H9 (cell line): ENCODE measurements at regions not wholly inside any gene's neighbourhood (a gene's known extent, or its start where the extent isn't known, plus 50 kb on each side); places are given as distances from the start of the nearest gene placed in this dataset.

Experiments
- DNase-seq: peaks from one replicate; pipeline ENCODE4 v3.0.0-alpha.2; 2017
- H2AFZ ChIP-seq: one replicate; pipeline ENCODE4 v1.6.1; 2013; ENCODE audit warnings: mild to moderate bottlenecking, low read length, control low read depth, moderate library complexity
- H2AK5ac ChIP-seq: 2 replicates; pipeline ENCODE4 v1.6.1; 2013; ENCODE audit warnings: low read length, control low read depth, mixed read lengths; ENCODE audit not compliant: insufficient read length
- H2BK120ac ChIP-seq: one replicate; pipeline ENCODE4 v1.6.1; 2013; ENCODE audit warnings: low read depth, mild to moderate bottlenecking, low read length, control low read depth, inconsistent platforms; ENCODE audit not compliant: poor library complexity, severe bottlenecking
- H2BK12ac ChIP-seq: 2 replicates; pipeline ENCODE4 v1.6.1; 2013; ENCODE audit warnings: low read length, control low read depth, mixed read lengths, low read depth; ENCODE audit not compliant: insufficient read length
- H2BK15ac ChIP-seq: 2 replicates; pipeline ENCODE4 v1.6.1; 2013; ENCODE audit warnings: low read depth, low read length, control low read depth
- H2BK20ac ChIP-seq: one replicate; pipeline ENCODE4 v1.6.1; 2013; ENCODE audit warnings: low read depth, mild to moderate bottlenecking, low read length, control low read depth, inconsistent platforms; ENCODE audit not compliant: poor library complexity, severe bottlenecking
- H2BK5ac ChIP-seq: 2 replicates; pipeline ENCODE4 v1.6.1; 2013; ENCODE audit warnings: low read length, control low read depth, mixed read lengths; ENCODE audit not compliant: insufficient read length
- H3K14ac ChIP-seq: 2 replicates; pipeline ENCODE4 v1.6.1; 2013; ENCODE audit warnings: low read length, control low read depth; ENCODE audit not compliant: insufficient read depth
- H3K18ac ChIP-seq: 2 replicates; pipeline ENCODE4 v1.6.1; 2013; ENCODE audit warnings: low read depth, mild to moderate bottlenecking, mixed read lengths, low read length, control low read depth; ENCODE audit not compliant: insufficient read length
- H3K23ac ChIP-seq: 2 replicates; pipeline ENCODE4 v1.6.1; 2013; ENCODE audit warnings: low read length, control low read depth, mixed read lengths, low read depth; ENCODE audit not compliant: insufficient read length
- H3K23me2 ChIP-seq: 2 replicates; pipeline ENCODE4 v1.6.1; 2013; ENCODE audit warnings: low read depth, mild to moderate bottlenecking, mixed read lengths, low read length, control low read depth; ENCODE audit not compliant: insufficient read length, poor library complexity, severe bottlenecking
- H3K27ac ChIP-seq: 2 replicates; pipeline ENCODE4 v1.5.1; 2013; ENCODE audit warnings: low read length, control low read depth, mixed read lengths, low read depth; ENCODE audit not compliant: insufficient read length
- H3K27me3 ChIP-seq: 2 replicates; pipeline ENCODE4 v1.6.1; 2013; ENCODE audit warnings: low read length, control low read depth, inconsistent platforms; ENCODE audit not compliant: insufficient read depth
- H3K4ac ChIP-seq: 2 replicates; pipeline ENCODE4 v1.6.1; 2013; ENCODE audit warnings: low read depth, mild to moderate bottlenecking, control low read depth, inconsistent platforms, low read length, moderate library complexity
- H3K4me1 ChIP-seq: 2 replicates; pipeline ENCODE4 v1.6.1; 2013; ENCODE audit warnings: low read length, control low read depth, inconsistent platforms; ENCODE audit not compliant: insufficient read depth
- H3K4me2 ChIP-seq: 2 replicates; pipeline ENCODE4 v1.6.1; 2013; ENCODE audit warnings: low read length, control low read depth, mixed read lengths; ENCODE audit not compliant: insufficient read length, insufficient read depth
- H3K56ac ChIP-seq: 2 replicates; pipeline ENCODE4 v1.6.1; 2013; ENCODE audit warnings: low read depth, mild to moderate bottlenecking, mixed read lengths, low read length, control low read depth; ENCODE audit not compliant: insufficient read length
- H3K79me1 ChIP-seq: 2 replicates; pipeline ENCODE4 v1.6.1; 2013; ENCODE audit warnings: low read depth, mild to moderate bottlenecking, moderate library complexity, low read length, control low read depth, inconsistent platforms; ENCODE audit not compliant: insufficient read depth, poor library complexity, severe bottlenecking
- H3K79me2 ChIP-seq: 2 replicates; pipeline ENCODE4 v1.6.1; 2013; ENCODE audit warnings: low read length, control low read depth, inconsistent platforms; ENCODE audit not compliant: insufficient read depth
- H3K9ac ChIP-seq: 2 replicates; pipeline ENCODE4 v1.6.1; 2013; ENCODE audit warnings: low read length, control low read depth, mixed read lengths; ENCODE audit not compliant: insufficient read length; ENCODE audit errors: extremely low read depth
- H3K9me3 ChIP-seq: one replicate; pipeline ENCODE4 v1.6.1; 2013; ENCODE audit warnings: low read depth, low read length, inconsistent platforms; ENCODE audit not compliant: control insufficient read depth
- H3T11ph ChIP-seq: one replicate; pipeline ENCODE4 v1.6.1; 2013; ENCODE audit warnings: mild to moderate bottlenecking, low read length, control low read depth, inconsistent platforms
- H4K20me1 ChIP-seq: one replicate; pipeline ENCODE4 v1.6.1; 2013; ENCODE audit not compliant: control insufficient read depth, insufficient read length, insufficient read depth
- H4K5ac ChIP-seq: 2 replicates; pipeline ENCODE4 v1.6.1; 2013; ENCODE audit warnings: low read depth, mild to moderate bottlenecking, mixed read lengths, low read length, control low read depth; ENCODE audit not compliant: insufficient read length
- H4K8ac ChIP-seq: replicated peaks from 2 replicates; pipeline ENCODE4 v1.6.1; 2013; ENCODE audit warnings: low read length, control low read depth, mixed read lengths, low read depth; ENCODE audit not compliant: insufficient read length
- H4K91ac ChIP-seq: 2 replicates; pipeline ENCODE4 v1.6.1; 2013; ENCODE audit warnings: low read depth, mild to moderate bottlenecking, moderate library complexity, mixed read lengths, low read length, control low read depth; ENCODE audit not compliant: insufficient read length
- H3K27ac Mint-ChIP-seq, 3 experiments: 2 replicates in 2 of 3; 3 replicates in 1 of 3; pipeline ENCODE4 v1.8.0; 2020 to 2021; ENCODE audit warnings: mixed read lengths in 3 of 3, mild to moderate bottlenecking in 1 of 3, moderate library complexity in 1 of 3
- H3K27me3 Mint-ChIP-seq: 2 replicates; pipeline ENCODE4 v1.8.0; 2021; ENCODE audit warnings: low read depth, mild to moderate bottlenecking, moderate library complexity, mixed read lengths
- H3K36me3 Mint-ChIP-seq, 3 experiments: 2 replicates in 2 of 3; 3 replicates in 1 of 3; pipeline ENCODE4 v1.8.0; 2020 to 2021; ENCODE audit warnings: low read depth in 3 of 3, mixed read lengths in 3 of 3; ENCODE audit not compliant: insufficient read depth in 1 of 3
- H3K4me1 Mint-ChIP-seq, 2 experiments: 2 replicates each; pipeline ENCODE4 v1.8.0; 2020; ENCODE audit warnings: mixed read lengths in 2 of 2
- H3K4me3 Mint-ChIP-seq, 2 experiments: 2 replicates in 1 of 2; 3 replicates in 1 of 2; pipeline ENCODE4 v1.8.0; 2020 to 2021; ENCODE audit warnings: mild to moderate bottlenecking in 2 of 2, mixed read lengths in 2 of 2, moderate library complexity in 1 of 2
- H3K9me3 Mint-ChIP-seq, 2 experiments: 2 replicates in 1 of 2; 3 replicates in 1 of 2; pipeline ENCODE4 v1.8.0; 2020; ENCODE audit warnings: mild to moderate bottlenecking in 2 of 2, mixed read lengths in 2 of 2, moderate library complexity in 1 of 2
- CTCF ChIP-seq: fragments of 200-600 bp; sonication (generic); conservative IDR thresholded peaks from 3 replicates; pipeline ENCODE4 v1.8.0; 2021; ENCODE audit warnings: antibody characterized with exemption, mild to moderate bottlenecking

- H3K23me2 ChIP-seq, result no peaks in the 10 kb centered on the region
- no peaks in the 10 kb centered on the region for H3K27me3 ChIP-seq
- no peaks in the 10 kb centered on the region for H3K9me3 ChIP-seq
- peaks cover 11 to 14% of the 10 kb centered on the region in 2 experiments; a peak in 4 of 5 replicates for H3K9me3 Mint-ChIP-seq
- H3K4me3 Mint-ChIP-seq, result no peak overlapping the region
- H3K14ac ChIP-seq, result no peak overlapping the region
- no peak overlapping the region for H4K8ac ChIP-seq
- no peak overlapping the region for H2BK15ac ChIP-seq
- no peak overlapping the region for H3K4me2 ChIP-seq
- TF ChIP-seq CTCF, result no peak
- no peak overlapping the region for H4K91ac ChIP-seq
- no peak overlapping the region for H4K5ac ChIP-seq
- no peak overlapping the region for H2BK20ac ChIP-seq
- no peaks in the 10 kb centered on the region for H3K4me1 ChIP-seq
- no peak overlapping the region for H2AK5ac ChIP-seq
- H2BK12ac ChIP-seq, result no peak overlapping the region
- H3K9ac ChIP-seq, result no peak overlapping the region
- H3K27me3 Mint-ChIP-seq, result no peaks in the 10 kb centered on the region
- peaks cover 4 to 22% (median 11%) of the 10 kb centered on the region in 3 experiments for H3K36me3 Mint-ChIP-seq
- H2AFZ ChIP-seq, result no peak overlapping the region
- no peak overlapping the region for H3K23ac ChIP-seq
- no peak overlapping the region for H3T11ph ChIP-seq
- H3K56ac ChIP-seq, result no peak overlapping the region
- DNase-seq, result no peak
- no peak overlapping the region for H2BK120ac ChIP-seq
- no peak overlapping the region for H3K27ac Mint-ChIP-seq
- H3K18ac ChIP-seq, result no peak overlapping the region
- H2BK5ac ChIP-seq, result no peak overlapping the region
- H3K4me1 Mint-ChIP-seq, result no peaks in the 10 kb centered on the region
- no peaks in the 10 kb centered on the region for H3K79me2 ChIP-seq
- no peaks in the 10 kb centered on the region for H3K79me1 ChIP-seq
- no peak overlapping the region for H3K27ac ChIP-seq
- no peak overlapping the region for H3K4ac ChIP-seq
- H4K20me1 ChIP-seq, result no peaks in the 10 kb centered on the region
These were observed 1443.5 kb downstream of the FAM133A start for GRCh38 chrX:95117556-95117955.
